GM19397 (cell line): ENCODE measurements at regions not wholly inside any gene's neighbourhood (a gene's known extent, or its start where the extent isn't known, plus 50 kb on each side); places are given as distances from the start of the nearest gene placed in this dataset.

ENCODE experiments used
- ATAC-seq: cut with Tn5 transposase; IDR thresholded peaks from one replicate; pipeline ENCODE4 v1.9.1; 2021; ENCODE audit warnings: mild to moderate bottlenecking, moderate library complexity; ENCODE audit not compliant: unreplicated experiment

DNA sequence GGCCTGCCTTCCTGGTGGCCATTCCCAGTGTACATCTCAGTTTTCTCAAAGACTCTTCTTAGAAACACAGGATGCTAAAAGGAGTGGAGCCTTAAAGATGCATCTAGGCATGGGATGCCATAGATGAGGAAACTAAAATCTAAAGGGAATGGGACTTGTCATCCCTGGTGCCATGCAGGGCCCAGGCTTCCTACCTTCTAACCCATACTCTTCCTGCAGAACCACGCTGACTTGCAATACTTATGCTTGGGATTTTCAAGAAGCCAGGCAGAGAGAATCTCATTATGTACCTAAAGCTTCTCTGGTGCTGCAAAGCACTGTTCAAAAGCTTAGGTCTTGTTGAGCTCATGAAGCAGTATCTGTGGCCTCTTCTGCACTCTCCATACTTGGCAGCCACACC is 329.1 kb downstream of the CYRIA start:
- ATAC-seq, result no peak

DNA sequence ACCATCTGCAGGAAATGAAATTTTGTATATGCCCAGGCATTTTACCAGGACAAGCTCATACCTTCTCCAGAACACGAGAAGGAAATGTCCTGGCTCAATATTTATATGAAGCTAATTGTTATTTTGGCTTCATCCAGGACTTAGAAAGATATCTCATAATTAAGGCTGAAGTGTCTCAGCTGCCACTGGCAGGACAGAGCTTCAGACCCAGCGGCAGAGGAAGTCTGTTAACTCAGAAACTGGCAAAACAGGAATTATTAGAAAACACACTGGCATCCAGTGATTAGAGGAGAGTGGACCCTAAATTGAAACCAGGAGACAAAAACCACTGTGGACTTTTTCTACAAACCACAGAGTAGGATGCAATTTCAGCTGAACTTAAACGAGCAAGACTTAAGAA is 329.7 kb downstream of the CYRIA start:
- ATAC-seq, result no peak

- ATAC-seq, result no peak
Measured at GRCh38 chr2:16335604-16335930, 330.1 kb downstream of the CYRIA start.

- no peak for ATAC-seq
Measured at GRCh38 chr2:16334886-16335603, 330.6 kb downstream of the CYRIA start.

DNA sequence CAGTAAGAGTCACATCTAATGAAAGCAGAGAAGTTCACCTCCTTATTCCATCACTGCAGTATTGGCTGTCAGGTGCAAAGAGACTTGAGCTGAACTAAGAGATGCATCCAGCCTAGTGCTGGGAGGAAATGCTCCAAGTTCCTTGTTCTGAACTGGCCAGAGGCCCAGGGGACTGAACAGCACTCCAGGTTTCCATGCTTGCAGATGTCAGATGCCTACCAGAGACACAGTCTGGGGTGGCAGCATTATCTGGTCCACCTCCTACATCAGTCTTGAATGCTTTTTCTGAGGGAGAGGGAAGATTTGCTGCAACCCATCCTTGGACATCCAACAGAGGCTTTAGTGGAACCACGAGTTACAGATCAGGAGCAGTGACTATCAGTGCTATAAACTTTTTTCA is 331.3 kb downstream of the CYRIA start:
- no peak for ATAC-seq

DNA sequence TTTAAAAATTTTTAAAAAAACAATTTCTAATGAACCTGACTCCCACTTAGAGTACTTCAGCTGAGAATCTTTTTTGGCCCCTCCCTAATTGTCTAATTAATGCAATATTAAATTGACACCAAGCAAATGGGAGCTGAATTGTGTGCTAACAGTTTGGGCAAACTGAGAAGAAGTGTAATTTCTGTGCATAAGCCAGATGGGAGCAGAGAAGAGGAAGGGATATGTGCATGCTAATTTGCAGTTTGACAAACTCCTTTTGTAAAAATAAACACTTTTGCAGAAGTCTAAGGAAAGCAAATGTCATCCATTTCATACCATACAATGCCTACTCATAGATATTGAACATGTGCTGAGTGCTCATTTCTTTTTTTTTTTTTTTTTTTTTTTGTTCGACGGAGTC is 332.0 kb downstream of the CYRIA start:
- no peak for ATAC-seq

DNA sequence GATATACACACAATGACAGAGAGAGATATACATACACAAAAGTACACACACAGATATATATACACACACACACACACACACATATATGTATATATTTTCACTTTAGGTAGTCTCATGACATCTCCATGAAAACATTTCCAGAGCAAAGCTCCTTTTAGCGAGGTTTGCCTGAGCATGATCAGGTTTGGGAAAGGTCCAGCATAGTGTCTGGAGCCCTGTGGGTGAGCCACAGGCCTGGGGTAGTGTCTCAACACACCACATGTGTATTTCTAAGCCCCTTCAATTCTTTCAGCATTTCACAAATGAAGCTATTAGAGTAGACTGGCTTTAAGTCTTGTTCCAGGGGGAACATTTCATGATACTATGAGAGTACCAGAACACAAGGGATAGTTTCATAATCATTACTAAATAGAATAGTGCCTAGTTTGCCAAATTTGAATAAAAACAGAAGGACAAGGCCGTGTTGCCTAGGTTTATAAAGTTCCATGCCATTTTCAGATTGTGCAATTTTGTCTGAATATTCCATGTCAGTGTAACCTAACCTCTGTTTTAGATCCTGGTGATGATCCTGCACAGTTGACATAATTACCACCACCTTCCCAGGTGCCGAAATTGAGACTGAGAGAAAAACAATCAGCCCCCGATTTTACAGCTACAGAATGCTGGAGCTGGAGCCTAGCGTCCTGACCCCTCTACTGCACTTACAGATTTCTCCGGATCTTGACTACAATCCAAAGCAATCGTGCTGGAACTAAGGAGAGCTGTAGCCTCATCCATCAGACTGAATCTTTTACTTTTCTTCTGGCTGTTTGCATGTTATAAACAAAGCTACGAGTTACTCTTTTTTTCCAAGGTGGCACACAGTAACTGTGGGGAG is 332.7 kb downstream of the CYRIA start:
- no peak for ATAC-seq

GRCh38 chr2:16331772-16332171 is 333.9 kb downstream of the CYRIA start:
- ATAC-seq, result no peak

- no peak for ATAC-seq
Measured at GRCh38 chr2:16330982-16331381, 334.7 kb downstream of the CYRIA start.

DNA sequence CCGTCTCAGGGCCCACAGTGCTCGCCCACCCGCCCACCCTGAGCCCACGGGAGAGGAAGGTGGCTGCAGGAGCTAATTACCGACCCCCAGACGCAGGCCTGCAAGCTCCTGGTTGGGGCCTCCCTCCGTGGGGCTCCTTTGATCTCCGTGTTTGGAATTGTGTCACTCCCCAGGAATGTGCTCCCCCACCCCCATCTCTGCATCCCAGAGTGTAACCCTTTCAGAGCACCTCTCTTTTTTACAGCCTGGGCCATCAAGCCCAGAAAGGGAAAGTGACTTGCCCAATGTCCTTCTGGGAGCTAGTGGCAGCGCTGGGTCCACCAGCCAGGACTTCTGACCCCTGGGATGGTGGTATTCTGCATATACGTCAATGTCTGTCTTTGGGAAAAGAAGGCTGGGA is 335.1 kb downstream of the CYRIA start:
- no peak for ATAC-seq

DNA sequence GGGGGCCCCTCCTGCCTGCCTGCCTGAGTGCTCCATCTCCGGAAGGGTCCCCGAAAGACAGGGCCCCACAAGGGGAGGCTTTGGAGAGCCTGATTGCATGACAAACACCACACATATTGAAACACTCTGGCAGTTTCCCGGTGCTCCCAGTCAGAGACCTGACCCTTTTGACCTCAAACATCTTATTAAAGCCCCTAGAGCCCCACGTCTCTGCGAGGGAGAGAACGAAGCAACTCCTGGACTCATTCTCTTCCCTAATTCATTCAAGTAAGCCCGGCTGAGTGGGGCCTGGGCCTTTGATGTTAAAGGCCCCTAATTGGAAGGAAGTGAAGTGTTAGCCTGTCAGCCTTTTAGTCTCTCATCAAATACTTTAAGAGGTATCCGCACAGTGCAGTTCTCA is 335.6 kb downstream of the CYRIA start:
- no peak for ATAC-seq

- no peak for ATAC-seq
Measured at GRCh38 chr2:16329421-16329820, 336.2 kb downstream of the CYRIA start.

DNA sequence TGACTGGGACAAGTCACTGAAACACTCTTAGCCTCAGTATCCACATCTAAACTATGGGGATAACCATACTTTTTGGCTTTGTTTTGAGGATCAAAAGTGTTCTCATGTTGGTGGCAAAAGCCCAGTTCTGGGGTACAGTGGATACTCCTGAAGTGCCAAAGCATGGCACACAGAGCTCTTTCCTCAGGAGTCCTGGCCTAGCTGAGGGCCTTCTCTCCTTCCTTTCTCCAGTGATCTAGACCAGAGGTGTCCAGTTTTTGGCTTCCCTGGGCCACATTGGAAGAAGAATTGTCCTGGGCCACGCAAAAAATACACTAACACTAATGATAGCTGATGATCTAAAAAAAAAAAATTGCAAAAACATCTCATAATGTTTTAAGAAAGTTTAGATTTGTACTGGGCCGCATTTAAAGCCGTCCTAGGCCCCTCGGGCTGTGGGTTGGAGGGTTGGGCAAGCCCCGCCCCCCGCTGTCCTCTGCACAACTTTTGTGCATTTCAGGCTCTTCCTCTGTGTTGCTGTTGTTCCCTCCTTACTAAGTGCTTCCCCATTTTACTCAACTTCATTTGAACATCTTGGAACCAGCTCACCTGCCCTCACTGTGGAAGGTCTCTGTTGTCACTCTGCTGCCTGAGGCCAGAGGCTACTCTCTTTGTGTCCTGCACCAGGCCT is 337.0 kb downstream of the CYRIA start:
- no peak for ATAC-seq

- ATAC-seq, result no peak
Measured at GRCh38 chr2:16327326-16327725, 338.3 kb downstream of the CYRIA start.

DNA sequence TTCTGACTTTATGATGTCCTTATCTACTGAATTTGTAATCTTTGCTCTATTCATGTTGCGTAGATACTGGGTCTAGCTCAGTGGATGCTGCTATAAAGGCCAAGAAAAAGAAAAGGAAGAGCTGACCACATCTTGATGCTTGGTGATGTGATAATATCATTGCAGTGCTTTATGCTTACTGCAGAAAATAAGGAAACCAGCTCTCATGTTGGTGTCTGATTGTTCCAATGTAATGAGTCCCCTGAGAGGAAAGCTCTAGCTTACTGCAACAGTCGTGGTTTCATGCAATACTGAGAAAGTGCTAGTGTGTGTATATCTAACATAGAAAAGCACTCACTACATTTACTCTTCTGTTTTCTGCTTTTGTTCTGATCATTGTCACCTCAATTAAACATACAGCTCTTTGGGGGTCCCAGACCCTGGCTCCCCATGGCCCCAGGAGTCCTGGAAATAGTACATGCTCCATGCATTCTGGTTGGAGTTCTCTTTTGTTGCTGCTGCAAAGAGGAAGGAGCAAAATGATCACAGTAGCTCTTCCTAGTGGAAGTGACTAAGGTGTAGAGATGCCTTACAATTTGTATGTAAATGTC is 338.8 kb downstream of the CYRIA start:
- no peak for ATAC-seq

GRCh38 chr2:16325976-16326510 is 339.6 kb downstream of the CYRIA start:
- ATAC-seq, result no peak

GRCh38 chr2:16325016-16325975 is 340.3 kb downstream of the CYRIA start:
- ATAC-seq, result no peak

DNA sequence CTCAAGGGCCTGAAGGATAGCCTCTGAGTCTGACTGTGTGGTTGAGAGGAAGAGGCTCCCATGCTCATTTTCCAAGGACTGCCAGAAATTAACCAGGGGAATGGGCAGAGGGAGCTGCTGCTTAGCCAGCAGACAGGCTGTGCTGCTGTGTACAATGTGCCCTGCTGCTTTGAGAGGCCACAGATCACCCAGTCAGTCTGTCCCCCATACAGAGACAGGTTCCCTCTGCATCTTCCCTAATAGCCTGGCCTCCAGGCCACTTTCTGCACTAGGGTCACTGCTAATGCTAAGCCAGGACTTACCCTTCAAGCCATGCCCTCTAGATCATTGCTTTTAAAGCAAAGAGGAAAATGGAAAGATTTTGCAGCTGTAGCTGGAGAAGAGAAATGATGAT is 341.1 kb downstream of the CYRIA start:
- ATAC-seq, result no peak

GRCh38 chr2:16323551-16324543 is 341.8 kb downstream of the CYRIA start:
- ATAC-seq, result no peak
